NCI-H526 treated with DMSO at 0.1 percent for 48 hours (cell line): ENCODE measurements at regions not wholly inside any gene's neighbourhood (a gene's known extent, or its start where the extent isn't known, plus 50 kb on each side); places are given as distances from the start of the nearest gene placed in this dataset.

ENCODE experiments used
- DNase-seq: peaks from one replicate; lab custom pipeline; 2025; lab: John Stamatoyannopoulos, UW

- no peak for DNase-seq
These were observed 105.4 kb upstream of the AKIRIN2 start for GRCh38 chr6:87807475-87807874.

- DNase-seq = no peak
These were observed 104.6 kb upstream of the AKIRIN2 start for GRCh38 chr6:87806635-87807034.

DNA sequence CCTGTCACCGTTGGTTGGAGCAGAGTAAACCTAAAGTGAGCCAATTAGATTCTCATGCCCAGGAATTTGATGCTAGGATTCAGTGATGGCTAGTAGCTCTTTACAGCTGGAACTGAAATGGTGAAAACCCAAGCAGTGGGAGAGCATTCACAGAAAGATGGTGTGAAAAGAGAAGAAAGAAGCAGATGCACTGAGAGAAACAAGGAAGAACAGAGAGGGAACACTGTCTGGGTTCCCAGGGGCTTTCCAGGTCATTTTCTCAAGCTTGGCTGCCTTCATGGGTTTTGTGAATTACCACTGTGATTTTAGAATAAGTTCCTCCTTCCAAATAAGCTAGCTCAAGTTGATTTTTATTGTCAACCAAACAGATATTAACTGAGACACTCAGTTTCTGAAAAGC, 104.1 kb upstream of the AKIRIN2 start:
- no peak for DNase-seq

GRCh38 chr6:87803791-87804190, 101.8 kb upstream of the AKIRIN2 start:
- no peak for DNase-seq

DNA sequence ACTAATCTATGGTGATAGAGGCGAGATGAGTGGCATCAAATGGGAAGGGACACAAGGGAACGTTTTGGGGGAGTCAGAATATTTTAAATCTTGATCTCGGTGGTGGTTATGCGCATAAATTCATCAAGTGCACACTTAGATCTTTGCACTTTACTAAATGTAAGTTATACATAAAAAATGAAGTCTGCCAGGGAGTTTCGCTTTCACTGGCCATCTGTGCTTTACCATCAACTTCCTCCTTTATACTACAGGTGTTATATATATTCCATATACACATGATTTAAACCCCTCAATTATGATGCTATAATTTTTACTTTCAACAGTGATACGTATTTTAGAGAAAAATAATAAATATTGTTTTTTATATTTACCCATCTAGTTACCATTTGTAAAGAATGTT, 97.6 kb upstream of the AKIRIN2 start:
- DNase-seq = no peak

GRCh38 chr6:87798393-87799278, 96.6 kb upstream of the AKIRIN2 start:
- DNase-seq = no peak

GRCh38 chr6:87794922-87795885, 93.2 kb upstream of the AKIRIN2 start:
- DNase-seq = no peak

DNA sequence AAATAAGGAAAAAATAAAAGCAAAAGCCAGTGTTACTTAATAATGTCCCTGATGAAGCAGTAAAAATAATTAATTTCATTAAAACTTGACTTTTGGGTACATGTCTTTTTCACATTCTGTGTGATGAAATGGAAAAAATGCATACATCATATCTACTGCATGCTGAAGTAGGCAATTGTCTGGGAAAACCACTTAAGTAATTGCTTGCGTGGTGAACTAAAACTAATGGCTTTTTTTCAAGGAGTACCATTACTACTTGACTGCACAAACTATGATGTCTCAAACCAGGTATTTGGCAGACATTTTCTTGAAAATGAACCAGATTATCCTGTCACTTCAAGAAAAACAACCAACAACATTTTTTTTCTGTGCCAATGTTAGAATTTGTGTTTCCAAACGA, 91.3 kb upstream of the AKIRIN2 start:
- DNase-seq = no peak

DNA sequence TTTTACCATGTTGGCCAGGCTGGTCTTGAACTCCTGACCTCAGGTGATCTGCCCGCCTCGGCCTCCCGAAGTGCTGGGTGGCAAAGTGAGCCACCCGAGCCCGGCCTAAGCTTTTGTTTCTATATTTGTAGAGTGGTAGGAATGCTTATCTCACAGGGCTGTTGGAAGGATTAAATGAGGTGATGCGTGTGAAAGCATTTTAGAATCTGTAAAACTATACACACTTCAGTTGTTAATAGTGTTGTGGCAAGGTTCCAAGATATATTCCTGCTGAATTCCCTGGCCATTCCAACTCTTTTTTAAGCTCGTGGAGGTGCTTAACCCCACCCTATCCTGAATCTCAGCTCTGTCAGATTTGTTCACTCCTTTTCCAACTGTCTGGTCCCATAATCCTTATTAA, 89.9 kb upstream of the AKIRIN2 start:
- DNase-seq = no peak

DNA sequence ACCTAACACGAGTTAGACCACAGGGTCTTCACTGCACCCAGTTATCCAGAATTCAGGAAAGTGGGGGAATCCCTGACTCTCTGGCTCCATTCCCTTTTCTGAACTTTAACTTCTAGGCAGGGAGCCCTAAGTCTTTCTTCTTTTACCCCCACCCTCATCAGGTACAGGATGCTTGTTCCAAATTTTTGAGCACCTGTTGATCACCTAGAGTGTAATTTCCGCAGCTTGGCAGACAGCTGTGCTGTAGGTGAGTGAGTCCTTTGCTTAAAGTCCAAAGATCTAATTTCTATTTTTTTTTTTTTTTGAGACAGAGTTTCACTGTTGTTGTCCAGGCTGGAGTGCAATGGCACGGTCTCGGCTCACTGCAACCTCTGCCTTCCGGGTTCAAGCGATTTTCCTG, 89.5 kb upstream of the AKIRIN2 start:
- DNase-seq = no peak

DNA sequence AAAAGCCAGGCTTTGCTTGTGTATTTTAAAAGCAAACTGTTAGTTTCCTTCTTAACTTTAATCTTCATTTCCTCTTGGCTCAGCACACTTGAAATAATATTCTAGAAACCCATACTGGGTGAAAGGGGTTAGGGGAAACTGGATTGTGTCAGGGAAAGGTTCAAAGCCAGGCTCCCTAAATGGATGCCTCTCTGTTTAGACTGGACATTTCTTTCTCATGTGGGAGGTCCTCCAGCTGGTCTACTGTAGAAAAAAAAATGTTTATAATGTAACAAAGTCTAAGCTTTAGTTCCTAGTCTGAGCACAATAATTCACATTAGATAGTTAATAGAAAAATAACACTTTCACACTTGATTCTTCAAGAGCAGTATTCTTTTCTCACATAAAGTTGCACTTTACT, 89.0 kb upstream of the AKIRIN2 start:
- DNase-seq = no peak

DNA sequence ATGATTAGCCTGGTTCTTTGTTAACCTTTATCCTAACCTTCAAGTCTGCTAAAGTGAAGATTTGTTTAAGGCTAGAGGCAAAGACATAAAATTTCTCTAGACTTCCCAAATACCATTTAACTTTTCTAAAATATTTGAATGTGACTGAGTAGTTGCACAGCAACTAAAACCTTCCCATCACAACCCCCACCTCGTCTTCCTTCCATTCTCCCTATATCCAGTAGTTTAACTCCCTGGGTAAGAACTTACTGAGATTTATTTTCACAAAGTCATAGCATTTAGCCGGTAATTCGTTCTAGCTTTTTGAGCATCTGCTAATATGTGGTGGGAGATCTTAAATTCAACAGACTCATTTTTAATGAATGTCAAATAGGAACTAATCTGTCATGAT, 87.9 kb upstream of the AKIRIN2 start:
- no peak for DNase-seq

DNA sequence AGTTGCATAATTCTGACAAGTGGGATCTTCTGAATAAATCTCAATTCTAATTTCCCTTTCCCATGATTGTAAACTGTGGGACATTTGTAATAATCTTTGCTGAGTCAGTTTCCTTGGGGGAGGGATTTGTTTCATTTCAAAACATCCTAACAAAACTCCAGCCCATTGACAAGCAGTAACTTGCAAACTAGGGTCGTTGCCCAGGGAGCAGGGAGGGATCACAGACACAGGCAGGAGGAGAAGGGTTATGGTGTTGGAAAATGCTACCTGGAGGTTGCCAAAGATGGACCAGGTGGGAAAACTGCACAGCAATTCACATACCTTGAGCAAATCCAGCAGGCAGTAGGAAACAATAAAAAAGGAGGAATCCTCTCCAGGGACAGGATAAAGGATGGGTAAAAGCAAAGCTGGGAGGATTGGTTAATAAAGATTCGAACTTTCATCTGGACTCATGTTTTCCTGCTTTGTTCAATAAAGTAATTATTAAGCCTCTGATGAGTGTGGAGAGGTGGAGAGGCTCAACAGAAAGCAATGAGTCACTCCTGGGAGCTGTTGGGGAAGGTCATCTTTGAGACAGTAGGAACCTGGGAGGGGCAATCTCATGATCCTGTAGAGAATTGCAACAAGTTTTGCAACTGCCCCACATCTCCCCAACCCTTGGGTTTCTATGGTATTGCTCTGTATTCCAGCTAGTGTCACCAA, 87.3 kb upstream of the AKIRIN2 start:
- no peak for DNase-seq

- no peak for DNase-seq
These were observed 86.1 kb upstream of the AKIRIN2 start for GRCh38 chr6:87788141-87788540.

DNA sequence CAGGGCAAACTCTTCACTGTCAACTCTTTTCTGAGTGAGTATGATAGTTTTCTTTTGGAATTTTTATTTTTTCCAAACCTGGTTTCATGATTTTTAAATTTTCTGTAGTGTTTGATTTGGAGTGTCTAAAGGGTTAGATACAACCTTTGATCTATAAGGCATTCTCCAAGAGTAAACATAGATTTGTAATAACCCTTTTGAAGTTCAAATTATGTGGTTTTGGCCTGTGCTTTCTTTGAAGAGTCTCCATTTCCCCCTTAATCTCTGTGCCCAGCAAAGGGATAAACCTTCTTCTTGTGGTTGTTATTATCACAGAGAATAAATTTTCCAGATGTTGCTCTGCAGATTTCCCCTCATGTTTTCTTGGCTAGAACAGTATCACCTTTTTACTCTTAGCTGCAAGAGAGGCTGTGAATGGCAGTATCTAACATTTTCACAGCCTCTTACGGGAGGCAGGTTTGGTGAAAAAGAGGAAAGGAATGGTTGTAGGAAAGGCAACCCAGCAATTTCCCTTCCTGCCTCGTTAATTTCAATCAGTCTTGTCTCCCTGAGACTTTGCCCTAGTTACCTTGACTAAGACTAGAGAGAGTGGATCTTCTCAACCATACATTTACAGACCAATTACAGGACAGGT, 83.3 kb upstream of the AKIRIN2 start:
- DNase-seq = no peak

- no peak for DNase-seq
These were observed 82.7 kb upstream of the AKIRIN2 start for GRCh38 chr6:87784690-87785089.

DNA sequence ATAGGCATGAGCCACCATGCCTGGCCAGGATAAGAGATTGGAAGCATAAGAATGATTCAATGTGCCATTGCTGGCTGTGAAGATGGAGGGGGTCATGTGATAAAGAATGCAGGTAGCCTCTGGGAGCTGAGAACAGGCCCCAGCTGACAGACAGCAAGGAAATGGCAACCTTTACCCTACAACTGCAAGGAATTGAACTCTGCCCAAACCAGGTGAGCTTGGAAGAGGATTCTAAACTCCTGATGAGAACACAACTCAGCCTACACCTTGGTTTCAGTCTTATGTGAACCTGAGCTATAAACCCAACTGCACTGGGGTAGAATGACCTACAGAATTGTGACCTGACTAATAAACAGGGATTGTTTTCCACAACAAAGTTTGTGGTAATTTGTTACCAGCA, 82.0 kb upstream of the AKIRIN2 start:
- DNase-seq = no peak

GRCh38 chr6:87779542-87779941, 77.5 kb upstream of the AKIRIN2 start:
- DNase-seq = no peak

DNA sequence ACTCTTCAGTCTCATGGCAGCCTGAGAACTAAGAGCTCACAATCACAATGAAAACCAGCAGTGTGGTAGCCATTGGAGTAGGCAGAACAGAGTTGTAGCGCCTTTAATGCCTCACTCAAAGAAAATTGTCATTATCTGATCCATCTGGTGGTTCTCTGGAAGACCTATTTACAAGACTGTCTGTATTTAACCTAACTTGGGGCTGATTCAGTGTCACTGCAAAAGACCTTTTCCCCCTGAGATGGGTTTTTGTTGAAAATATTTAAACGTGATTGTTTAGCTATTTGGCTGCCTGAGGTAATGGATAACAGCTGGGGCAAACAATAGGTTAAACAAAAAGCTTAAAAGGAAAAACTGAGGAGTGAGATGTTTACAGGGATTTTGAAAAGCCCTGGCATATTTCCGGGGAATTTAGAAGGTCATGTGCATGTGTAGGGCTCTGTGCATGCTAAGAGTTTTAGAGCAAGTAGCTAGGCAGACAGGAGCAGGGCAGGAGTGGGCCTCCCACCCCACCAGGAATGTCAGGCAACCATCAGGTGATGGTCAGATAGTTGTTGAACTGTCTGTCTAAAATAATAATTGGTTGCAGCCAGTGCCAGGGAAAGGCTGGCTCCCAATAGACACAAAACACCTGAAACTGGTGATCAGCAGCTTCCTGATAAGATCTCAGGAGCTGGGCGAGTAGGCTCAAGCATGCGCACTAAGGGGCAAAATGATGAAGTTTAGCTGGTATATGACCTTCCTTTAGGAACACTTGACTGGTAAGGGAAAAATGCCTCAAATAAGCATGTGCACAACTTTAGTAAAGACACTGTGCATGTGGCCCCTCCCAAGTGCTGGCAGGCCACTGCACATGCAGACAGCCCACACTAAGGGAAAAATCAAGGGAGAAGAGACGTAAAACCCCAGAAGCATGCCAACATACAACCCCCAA, 70.8 kb upstream of the AKIRIN2 start:
- no peak for DNase-seq

- no peak for DNase-seq
These were observed 65.4 kb upstream of the AKIRIN2 start for GRCh38 chr6:87767478-87767877.

DNA sequence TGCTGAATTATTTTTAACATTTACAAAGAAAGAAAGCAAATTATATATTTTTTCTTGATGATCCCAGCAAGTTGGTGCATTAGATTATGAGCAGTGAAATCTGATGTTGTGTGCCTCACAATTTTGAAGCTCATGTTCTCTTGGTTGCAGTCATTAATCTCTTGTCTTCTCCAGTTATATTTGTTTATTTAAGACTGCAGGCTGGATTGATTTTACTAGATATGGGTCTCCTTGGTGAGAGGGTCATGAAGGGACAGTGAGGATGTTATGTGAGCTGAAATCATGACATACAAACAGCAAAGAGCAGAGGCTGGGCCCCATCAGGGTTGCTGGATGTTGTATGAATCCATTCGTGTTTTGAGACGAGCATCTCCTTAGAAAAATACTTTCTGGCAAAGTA, 64.2 kb upstream of the AKIRIN2 start:
- peak; percentile 32 for DNase-seq
